H4 (cell line): ENCODE measurements at regions not wholly inside any gene's neighbourhood (a gene's known extent, or its start where the extent isn't known, plus 50 kb on each side); places are given as distances from the start of the nearest gene placed in this dataset.
"Not testable (repeated sequence)": the region's sequence is repeated elsewhere in the genome, so short reads cannot be mapped to it uniquely, and the experiment has no call there.

ENCODE experiments used
- DNase-seq: peaks from one replicate; pipeline ENCODE4 v3.0.0-alpha.2; 2015; ENCODE audit warnings: low spot score

GRCh38 chr14:71566276-71566675 is 366.0 kb upstream of the RGS6 start:
- DNase-seq, result no peak

- DNase-seq, result not testable (repeated sequence)
Observed at GRCh38 chr14:71567499-71568133, 364.6 kb upstream of the RGS6 start.

- DNase-seq, result peak; percentile 14
Observed at GRCh38 chr14:71574976-71575375, 357.3 kb upstream of the RGS6 start.

DNA sequence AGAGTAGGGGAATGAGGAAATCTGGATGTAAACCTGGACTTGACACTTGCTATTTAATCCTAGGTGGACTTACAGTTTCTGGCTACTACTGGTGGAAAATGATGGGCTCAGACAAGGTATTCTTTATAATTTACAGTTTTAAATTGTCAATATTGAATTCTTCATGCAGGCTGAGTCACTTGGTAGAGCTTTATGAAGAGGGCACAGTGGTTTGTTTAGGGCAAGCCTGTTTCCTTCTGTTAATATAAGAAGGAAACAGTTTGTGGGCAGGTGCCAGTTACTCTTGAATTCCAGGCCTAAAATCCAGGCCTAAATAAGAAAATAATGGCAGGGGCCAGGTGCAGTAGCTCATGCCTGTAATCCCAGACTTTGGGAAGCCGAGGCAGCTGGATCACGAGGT is 355.8 kb upstream of the RGS6 start:
- no peak for DNase-seq

- DNase-seq, result no peak
Observed at GRCh38 chr14:71579331-71579730, 352.9 kb upstream of the RGS6 start.

DNA sequence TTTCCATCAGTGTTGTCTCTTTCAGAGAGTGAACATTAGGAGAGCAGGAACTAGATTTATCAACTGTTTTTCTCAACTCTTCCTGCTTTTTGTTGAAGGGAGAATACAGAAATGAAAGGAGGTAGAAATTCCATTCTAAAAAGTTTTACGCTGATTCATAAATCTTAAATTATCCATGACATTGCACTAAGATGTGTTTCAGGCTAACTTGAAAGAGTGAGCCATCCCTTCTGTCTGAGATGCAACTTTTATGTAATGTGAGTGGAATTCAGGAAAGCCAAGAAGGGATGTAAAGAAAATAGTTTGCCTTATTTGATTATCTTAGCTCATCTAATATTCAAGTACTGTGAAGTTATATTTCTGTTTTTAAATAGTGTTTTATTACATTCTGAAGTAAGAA is 349.5 kb upstream of the RGS6 start:
- DNase-seq, result no peak

DNA sequence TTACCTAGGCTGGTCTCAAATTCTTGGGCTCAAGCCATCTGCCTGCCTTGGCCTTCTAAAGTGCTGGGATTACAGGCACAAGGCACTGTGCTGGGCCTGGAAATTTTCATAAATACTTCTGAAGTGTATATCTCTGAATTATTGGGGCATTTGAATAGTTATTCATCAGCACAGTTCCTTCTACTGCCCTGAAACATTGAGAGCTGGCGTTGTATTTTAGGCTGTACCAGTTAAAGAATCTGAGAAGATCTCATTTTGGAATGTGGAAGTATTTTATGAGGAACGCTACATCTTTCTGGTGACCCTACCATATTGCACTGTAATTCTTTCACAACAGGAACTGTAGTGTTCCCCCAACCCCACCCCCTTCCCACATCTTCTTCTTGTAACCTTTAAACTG is 349.0 kb upstream of the RGS6 start:
- DNase-seq, result no peak

DNA sequence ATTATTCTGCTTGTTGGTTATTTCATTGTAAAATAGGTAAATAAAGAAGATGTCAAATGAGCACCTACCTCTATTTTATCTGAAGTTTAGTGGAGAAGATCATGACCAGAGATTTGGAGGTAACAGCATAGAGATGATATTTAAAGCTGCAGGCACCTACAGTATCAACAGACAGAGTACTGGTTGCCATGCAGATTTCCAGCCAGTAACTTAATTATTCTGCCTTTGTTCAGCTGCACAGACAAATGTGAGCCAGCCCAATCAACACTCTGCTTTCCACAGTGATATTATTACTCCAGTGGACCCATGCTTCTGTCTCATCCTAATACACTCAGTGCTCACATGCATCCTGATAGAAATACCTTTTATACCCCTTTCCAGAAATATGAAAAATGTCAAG is 348.5 kb upstream of the RGS6 start:
- DNase-seq, result no peak

- DNase-seq, result no peak
Observed at GRCh38 chr14:71585361-71585760, 346.9 kb upstream of the RGS6 start.

GRCh38 chr14:71586131-71586897 is 345.9 kb upstream of the RGS6 start:
- no peak for DNase-seq

DNA sequence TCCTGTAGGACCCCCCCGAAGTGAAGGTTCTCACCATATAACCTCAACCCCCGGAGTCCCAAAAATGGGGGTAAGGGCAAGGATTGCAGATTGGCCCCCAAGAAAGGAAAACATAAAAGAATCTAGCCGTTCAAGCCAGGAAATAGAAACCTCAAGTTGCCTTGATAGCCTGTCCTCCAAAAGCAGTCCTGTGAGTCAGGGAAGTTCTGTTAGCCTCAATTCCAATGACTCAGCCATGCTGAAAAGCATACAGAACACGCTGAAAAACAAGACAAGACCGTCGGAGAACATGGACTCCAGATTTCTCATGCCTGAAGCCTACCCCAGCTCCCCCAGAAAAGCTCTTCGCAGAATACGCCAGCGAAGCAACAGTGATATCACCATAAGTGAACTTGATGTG is 344.2 kb upstream of the RGS6 start:
- DNase-seq, result no peak

- no peak for DNase-seq
Observed at GRCh38 chr14:71588576-71589215, 343.5 kb upstream of the RGS6 start.

DNA sequence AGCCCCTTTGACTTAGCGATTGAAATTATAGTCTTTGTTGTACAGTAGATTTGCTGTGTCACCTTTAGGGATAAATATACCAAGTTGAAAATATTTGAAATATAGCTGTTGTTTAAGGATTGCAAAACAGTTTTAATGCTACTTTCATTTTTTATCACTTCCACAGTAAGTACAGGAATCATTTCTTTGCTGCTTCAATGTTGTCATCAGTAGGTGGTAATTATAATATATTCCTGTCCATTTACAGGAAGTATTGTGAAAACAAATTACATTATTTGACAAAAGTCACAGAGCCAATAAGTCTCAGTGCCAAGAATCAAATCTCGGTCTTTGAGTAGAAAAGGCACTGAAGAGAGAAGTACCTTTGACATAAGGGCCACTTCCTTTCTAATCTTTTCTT is 342.6 kb upstream of the RGS6 start:
- DNase-seq, result no peak

- no peak for DNase-seq
Observed at GRCh38 chr14:71590131-71590530, 342.1 kb upstream of the RGS6 start.

DNA sequence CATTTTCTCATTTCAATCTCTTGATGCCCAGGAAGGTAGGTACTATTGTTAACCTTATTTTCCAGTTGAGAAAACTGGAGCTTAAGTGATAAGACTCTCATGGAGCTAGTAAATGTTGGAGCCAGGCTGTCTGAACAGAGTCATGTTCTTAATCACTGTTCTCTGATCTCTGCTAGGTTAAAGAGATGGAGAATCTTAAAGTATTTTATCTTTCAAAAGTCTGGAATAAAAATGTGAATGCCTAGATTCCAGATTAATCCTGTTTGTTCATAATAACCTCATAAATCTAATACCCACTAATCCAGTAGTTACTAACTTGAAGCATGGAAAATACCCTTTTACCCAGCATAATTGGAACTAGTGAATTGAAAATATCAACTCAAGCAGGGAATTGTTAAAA is 341.0 kb upstream of the RGS6 start:
- DNase-seq, result no peak

GRCh38 chr14:71591929-71592328 is 340.3 kb upstream of the RGS6 start:
- peak; percentile 68 for DNase-seq

GRCh38 chr14:71592361-71592760 is 339.9 kb upstream of the RGS6 start:
- no peak for DNase-seq

- no peak for DNase-seq
Observed at GRCh38 chr14:71593966-71594365, 338.3 kb upstream of the RGS6 start.

- no peak for DNase-seq
Observed at GRCh38 chr14:71594821-71595220, 337.4 kb upstream of the RGS6 start.

DNA sequence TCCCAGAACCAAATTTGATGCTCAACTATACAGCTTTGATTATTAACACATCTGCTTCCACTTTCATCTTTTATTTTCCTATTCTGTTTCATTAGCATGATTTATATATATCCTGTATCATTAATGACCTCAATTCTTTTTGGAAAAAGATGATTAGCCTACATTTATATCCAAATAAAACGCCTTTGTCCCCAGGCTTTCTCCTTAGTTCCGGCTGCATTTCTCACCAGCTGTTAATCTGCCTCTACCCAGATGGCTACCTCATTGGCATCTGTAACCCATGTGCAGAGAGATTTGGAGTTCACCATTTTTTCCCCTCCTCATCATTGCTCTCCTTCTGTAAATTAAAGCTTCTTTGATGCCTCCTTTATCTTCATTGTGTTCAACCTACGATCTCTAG is 336.8 kb upstream of the RGS6 start:
- DNase-seq, result no peak

- DNase-seq, result no peak
Observed at GRCh38 chr14:71597287-71597920, 334.8 kb upstream of the RGS6 start.

DNA sequence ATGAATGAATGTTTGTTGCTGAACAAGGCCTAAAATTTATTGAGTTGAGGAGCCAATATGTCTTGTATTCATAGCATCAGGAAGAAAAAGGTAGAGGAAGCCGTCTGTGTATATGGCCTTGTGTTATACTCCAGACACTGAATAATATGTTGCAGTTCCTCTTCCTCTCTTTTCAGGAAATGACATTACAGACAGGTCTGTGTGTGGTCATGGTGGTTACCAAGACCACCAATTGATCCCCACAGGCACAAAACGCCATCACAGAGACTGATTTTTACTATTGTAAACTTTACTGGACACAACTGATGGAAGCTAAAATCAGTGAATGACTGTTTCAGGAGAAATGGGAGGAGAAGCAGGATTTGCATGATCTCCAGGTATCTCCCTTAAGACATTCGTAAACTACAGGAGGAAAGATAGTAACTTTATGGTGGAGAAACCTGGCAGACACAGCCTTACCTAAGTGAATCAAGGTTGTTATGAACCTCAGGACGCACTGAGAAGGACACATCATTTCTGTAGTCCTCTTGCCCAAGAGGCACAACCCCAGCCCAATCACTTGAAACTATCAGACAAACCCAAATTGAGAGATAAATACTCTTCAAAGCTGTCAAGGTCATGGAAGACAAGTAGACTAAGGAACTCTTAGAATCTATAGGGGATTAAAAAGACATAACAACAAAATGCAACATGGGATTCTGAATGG is 334.1 kb upstream of the RGS6 start:
- DNase-seq, result no peak
